ENCODE measurements at regions not wholly inside any gene's neighbourhood (a gene's known extent, or its start where the extent isn't known, plus 50 kb on each side); places are given as distances from the start of the nearest gene placed in this dataset.

GRCh38 chr9:89879276-89879675 lies 274.5 kb downstream of the GADD45G start:
- TF ChIP-seq EZH2 (IDR thresholded peaks at IDR 0.05; ENCODE audit: borderline replicate concordance) (no peak), CTCF (IDR thresholded peaks at IDR 0.05; ENCODE audit: poor library complexity) (no peak)

All from hepatocyte (in vitro differentiated cells).